CD14-positive monocyte (primary cell): ENCODE measurements at regions not wholly inside any gene's neighbourhood (a gene's known extent, or its start where the extent isn't known, plus 50 kb on each side); places are given as distances from the start of the nearest gene placed in this dataset.

Source experiments
- DNase-seq, 3 donors: peaks; one replicate each; pipeline ENCODE4 v3.0.0-alpha.2; 2011 to 2022
- H2AFZ ChIP-seq: 2 replicates; pipeline ENCODE4 v1.6.0; 2012; ENCODE audit warnings: mild to moderate bottlenecking, low read depth, low read length, inconsistent platforms; ENCODE audit not compliant: insufficient read depth, poor library complexity, severe bottlenecking
- H3K27ac ChIP-seq, 2 donors: 1 replicate in 1 of 2; 2 replicates in 1 of 2; pipeline ENCODE4 v1.5.1; 2012 to 2013; ENCODE audit warnings: low read length in 2 of 2, control low read depth in 1 of 2, inconsistent platforms in 1 of 2, low read depth in 1 of 2, mild to moderate bottlenecking in 1 of 2
- H3K27me3 ChIP-seq, 2 donors: one replicate each; pipeline versions ENCODE4 v1.6.0 to v1.6.1; 2011 to 2013; ENCODE audit warnings: low read length in 2 of 2; ENCODE audit not compliant: control insufficient read depth in 2 of 2, insufficient read depth in 2 of 2
- H3K36me3 ChIP-seq, 2 donors: replicated peaks in 1 of 2; 1 replicate in 1 of 2; 2 replicates in 1 of 2; pipeline versions ENCODE4 v1.5.1 to v1.6.1; 2012 to 2013; ENCODE audit warnings: low read length in 2 of 2, control low read depth in 1 of 2, inconsistent platforms in 1 of 2, mild to moderate bottlenecking in 1 of 2; ENCODE audit not compliant: insufficient read depth in 2 of 2, control insufficient read depth in 1 of 2
- H3K4me1 ChIP-seq, 2 donors: 1 replicate in 1 of 2; 2 replicates in 1 of 2; pipeline versions ENCODE4 v1.5.1 to v1.6.1; 2012 to 2013; ENCODE audit warnings: low read length in 2 of 2, control low read depth in 1 of 2, inconsistent platforms in 1 of 2, mild to moderate bottlenecking in 1 of 2, moderate library complexity in 1 of 2; ENCODE audit not compliant: insufficient read depth in 2 of 2, control insufficient read depth in 1 of 2
- H3K4me2 ChIP-seq: replicated peaks from 2 replicates; pipeline ENCODE3; 2012; ENCODE audit warnings: low read length, moderate library complexity, mild to moderate bottlenecking; ENCODE audit not compliant: poor library complexity, severe bottlenecking; ENCODE audit errors: extremely low read depth
- H3K4me3 ChIP-seq, 3 experiments: fragments of 200-600 bp in 1 of 3; sonication (generic) in 1 of 3; replicated peaks in 1 of 3; 1 replicate in 2 of 3; 2 replicates in 1 of 3; pipeline ENCODE4 v1.5.1; 2011 to 2013; ENCODE audit warnings: low read length in 3 of 3, mild to moderate bottlenecking in 3 of 3, control low read depth in 2 of 3, low read depth in 2 of 3, inconsistent platforms in 1 of 3, moderate library complexity in 1 of 3
- H3K79me2 ChIP-seq: 2 replicates; pipeline ENCODE4 v1.6.0; 2012; ENCODE audit warnings: mild to moderate bottlenecking, control low read depth, inconsistent platforms, low read length, moderate library complexity; ENCODE audit not compliant: insufficient read depth
- H3K9ac ChIP-seq: 2 replicates; pipeline ENCODE4 v1.6.0; 2017; ENCODE audit warnings: low read length, mild to moderate bottlenecking; ENCODE audit not compliant: insufficient read depth, poor library complexity, severe bottlenecking
- H3K9me3 ChIP-seq, 2 donors: replicated peaks in 1 of 2; 1 replicate in 1 of 2; 2 replicates in 1 of 2; pipeline versions ENCODE4 v1.5.1 to v1.6.1; 2012 to 2013; ENCODE audit warnings: low read length in 2 of 2, control low read depth in 1 of 2; ENCODE audit not compliant: control insufficient read depth in 1 of 2, insufficient read depth in 1 of 2
- H4K20me1 ChIP-seq: 2 replicates; pipeline ENCODE4 v1.6.0; 2012; ENCODE audit warnings: mild to moderate bottlenecking, low read length, control low read depth, moderate library complexity; ENCODE audit not compliant: insufficient read depth
- H3K27ac Mint-ChIP-seq, 7 donors: one replicate each; pipeline ENCODE4 v1.8.0; 2020; ENCODE audit warnings: mild to moderate bottlenecking in 7 of 7, mixed read lengths in 7 of 7, moderate library complexity in 6 of 7, inconsistent platforms in 2 of 7
- H3K27me3 Mint-ChIP-seq, 3 donors: one replicate each; pipeline ENCODE4 v1.8.0; 2021 to 2022; ENCODE audit warnings: low read depth in 3 of 3, mild to moderate bottlenecking in 3 of 3, mixed read lengths in 3 of 3, moderate library complexity in 3 of 3, inconsistent platforms in 1 of 3
- H3K36me3 Mint-ChIP-seq, 2 donors: one replicate each; pipeline ENCODE4 v1.8.0; 2020; ENCODE audit warnings: mixed read lengths in 2 of 2, inconsistent platforms in 1 of 2, mild to moderate bottlenecking in 1 of 2
- H3K4me1 Mint-ChIP-seq: one replicate; pipeline ENCODE4 v1.8.0; 2020; ENCODE audit warnings: mild to moderate bottlenecking, mixed read lengths
- H3K4me3 Mint-ChIP-seq, 2 donors: one replicate each; pipeline ENCODE4 v1.8.0; 2020; ENCODE audit warnings: mild to moderate bottlenecking in 2 of 2, mixed read lengths in 2 of 2, moderate library complexity in 1 of 2
- H3K9me3 Mint-ChIP-seq, 7 donors: one replicate each; pipeline ENCODE4 v1.8.0; 2020 to 2022; ENCODE audit warnings: mixed read lengths in 7 of 7, mild to moderate bottlenecking in 6 of 7, moderate library complexity in 6 of 7, inconsistent platforms in 2 of 7
- WGBS: methylation state at CpG from one replicate; pipeline ENCODE4 v1.1.5; 2013; ENCODE audit warnings: missing lambda C conversion rate; ENCODE audit not compliant: insufficient coverage; 5-methylcytosine and 5-hydroxymethylcytosine counted together
- intact Hi-C, 2 donors: fragments of 100-400 bp; cut with micrococcal nuclease; formaldehyde crosslinking; loops; one replicate each; pipeline versions ENCODE4 v1.15.0 to v1.15.1; 2023
- TF ChIP-seq, protein P1 (sequence below): fragments of 200-600 bp; IDR thresholded peaks from one replicate; pipeline ENCODE4 v1.8.0; 2022; ENCODE audit warnings: antibody characterized with exemption, mild to moderate bottlenecking

DNA sequence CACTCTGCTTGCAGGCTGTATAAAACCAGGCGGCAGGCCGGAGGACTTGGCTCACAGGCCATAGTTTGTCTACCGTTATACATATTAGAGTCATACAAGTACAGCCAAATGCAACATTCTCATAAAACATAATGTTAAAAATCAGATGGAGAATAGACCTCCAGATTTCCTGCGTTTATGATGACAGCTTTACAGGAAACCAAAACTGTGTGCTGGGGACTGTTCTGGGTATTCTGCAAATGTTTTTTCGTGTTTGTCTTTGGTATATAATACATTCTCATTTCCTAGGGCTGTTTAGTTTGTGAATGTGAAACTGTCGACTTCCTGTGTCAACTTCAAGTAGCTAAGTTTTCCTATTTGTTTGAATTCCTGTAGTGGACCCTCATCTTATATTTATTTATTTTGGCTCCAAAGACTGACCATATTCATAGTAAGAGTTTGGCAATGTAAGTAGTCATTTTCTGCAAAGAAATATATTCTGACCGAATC, 79.5 kb upstream of the FAM9C start:
- H3K9me3 ChIP-seq, result no peaks in the 10 kb centered on the region
- Mint-ChIP-seq H3K4me1 (peaks cover 15% of the 10 kb centered on the region), H3K9me3 (peaks cover 0 to 13% (median 0%) of the 10 kb centered on the region in 7 donors), H3K27me3 (peaks cover 0 to 37% (median 0%) of the 10 kb centered on the region in 3 donors), H3K36me3 (no peaks in the 10 kb centered on the region), H3K4me3 (no peak overlapping the region), H3K27ac (no peak overlapping the region)
- H2AFZ ChIP-seq, result no peak overlapping the region
- peaks cover 9 to 14% of the 10 kb centered on the region in 2 donors for H3K4me1 ChIP-seq
- H3K79me2 ChIP-seq, result no peaks in the 10 kb centered on the region
- intact Hi-C loops, result no loop called here
- H3K4me3 ChIP-seq, result no peak overlapping the region
- H3K9ac ChIP-seq, result no peak overlapping the region
- peaks cover 0 to 46% of the 10 kb centered on the region in 2 donors for H3K27me3 ChIP-seq
- TF ChIP-seq, protein P1, sequence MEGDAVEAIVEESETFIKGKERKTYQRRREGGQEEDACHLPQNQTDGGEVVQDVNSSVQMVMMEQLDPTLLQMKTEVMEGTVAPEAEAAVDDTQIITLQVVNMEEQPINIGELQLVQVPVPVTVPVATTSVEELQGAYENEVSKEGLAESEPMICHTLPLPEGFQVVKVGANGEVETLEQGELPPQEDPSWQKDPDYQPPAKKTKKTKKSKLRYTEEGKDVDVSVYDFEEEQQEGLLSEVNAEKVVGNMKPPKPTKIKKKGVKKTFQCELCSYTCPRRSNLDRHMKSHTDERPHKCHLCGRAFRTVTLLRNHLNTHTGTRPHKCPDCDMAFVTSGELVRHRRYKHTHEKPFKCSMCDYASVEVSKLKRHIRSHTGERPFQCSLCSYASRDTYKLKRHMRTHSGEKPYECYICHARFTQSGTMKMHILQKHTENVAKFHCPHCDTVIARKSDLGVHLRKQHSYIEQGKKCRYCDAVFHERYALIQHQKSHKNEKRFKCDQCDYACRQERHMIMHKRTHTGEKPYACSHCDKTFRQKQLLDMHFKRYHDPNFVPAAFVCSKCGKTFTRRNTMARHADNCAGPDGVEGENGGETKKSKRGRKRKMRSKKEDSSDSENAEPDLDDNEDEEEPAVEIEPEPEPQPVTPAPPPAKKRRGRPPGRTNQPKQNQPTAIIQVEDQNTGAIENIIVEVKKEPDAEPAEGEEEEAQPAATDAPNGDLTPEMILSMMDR, result no peak
- H4K20me1 ChIP-seq, result no peaks in the 10 kb centered on the region
- H3K36me3 ChIP-seq, result no peaks in the 10 kb centered on the region
- no peak for DNase-seq
- no peak overlapping the region for H3K4me2 ChIP-seq
- no peak overlapping the region for H3K27ac ChIP-seq
- WGBS, result no CpG with 5 or more reads among the region's 7 CpGs

DNA sequence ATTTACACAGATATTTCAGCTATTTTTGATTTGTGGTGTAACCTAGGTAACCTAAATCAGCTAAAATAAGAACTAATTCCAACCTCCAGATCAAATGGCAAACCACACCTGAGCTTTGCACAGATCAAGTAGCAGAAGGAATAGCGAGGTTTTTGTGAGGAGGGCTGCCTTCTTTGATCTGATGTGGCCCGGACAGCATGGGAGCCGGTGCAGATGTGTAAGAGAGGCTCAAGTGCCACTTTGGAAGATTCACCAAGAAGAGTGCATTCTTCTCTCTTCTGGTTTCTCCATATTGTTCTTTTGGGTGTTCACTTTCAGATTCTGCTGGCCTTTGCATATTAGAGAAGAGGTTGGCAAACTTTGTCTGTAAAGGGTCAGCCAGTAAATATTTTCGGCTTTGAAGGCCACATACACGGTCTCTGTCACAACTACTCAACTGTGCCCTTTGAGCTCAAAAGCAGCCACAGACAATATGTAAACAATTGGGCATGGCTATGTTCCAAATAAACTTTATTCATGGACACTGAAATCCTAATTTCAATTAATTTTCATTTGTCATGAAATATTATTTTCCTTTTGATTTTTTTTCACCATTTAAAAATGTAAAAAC, 78.9 kb upstream of the FAM9C start:
- no peak overlapping the region for H3K27ac ChIP-seq
- no peaks in the 10 kb centered on the region for H3K36me3 ChIP-seq
- Mint-ChIP-seq H3K27ac (no peak overlapping the region), H3K4me3 (no peak overlapping the region), H3K4me1 (peaks cover 13% of the 10 kb centered on the region), H3K9me3 (peaks cover 0 to 13% (median 0%) of the 10 kb centered on the region in 7 donors), H3K27me3 (peaks cover 0 to 37% (median 0%) of the 10 kb centered on the region in 3 donors), H3K36me3 (no peaks in the 10 kb centered on the region)
- H3K4me3 ChIP-seq, result no peak overlapping the region
- no peak for DNase-seq
- H3K27me3 ChIP-seq, result peaks cover 0 to 46% of the 10 kb centered on the region in 2 donors
- peaks cover under 1 to 2% of the 10 kb centered on the region in 2 donors for H3K9me3 ChIP-seq
- intact Hi-C loops, result no loop called here
- H4K20me1 ChIP-seq, result no peaks in the 10 kb centered on the region
- H2AFZ ChIP-seq, result no peak overlapping the region
- TF ChIP-seq, protein P1, result no peak
- no peaks in the 10 kb centered on the region for H3K79me2 ChIP-seq
- H3K4me2 ChIP-seq, result no peak overlapping the region
- H3K9ac ChIP-seq, result no peak overlapping the region
- H3K4me1 ChIP-seq, result peaks cover 9 to 12% of the 10 kb centered on the region in 2 donors
- no CpG with 5 or more reads among the region's 5 CpGs for WGBS
